HT1080 (cell line): ENCODE measurements at regions not wholly inside any gene's neighbourhood (a gene's known extent, or its start where the extent isn't known, plus 50 kb on each side); places are given as distances from the start of the nearest gene placed in this dataset.
A peak's percentile ranks its signal among the peaks of the same experiment; 100 is the strongest.
"Not testable (repeated sequence)": the region's sequence is repeated elsewhere in the genome, so short reads cannot be mapped to it uniquely, and the experiment has no call there.

Experiments used
- DNase-seq: peaks from one replicate; pipeline ENCODE4 v3.0.0-alpha.2; 2015; ENCODE audit warnings: low read depth

GRCh38 chr2:59378127-59378526, 1137.0 kb upstream of the FANCL start:
- DNase-seq: no peak

GRCh38 chr2:59366288-59366687, 1125.2 kb upstream of the FANCL start:
- DNase-seq: no peak

GRCh38 chr2:59354498-59354897, 1113.4 kb upstream of the FANCL start:
- DNase-seq: no peak

GRCh38 chr2:59353306-59353921, 1112.3 kb upstream of the FANCL start:
- no peak for DNase-seq

GRCh38 chr2:59342166-59342565, 1101.0 kb upstream of the FANCL start:
- DNase-seq: no peak

GRCh38 chr2:59339837-59340207, 1098.7 kb upstream of the FANCL start:
- no peak for DNase-seq

GRCh38 chr2:59339121-59339836, 1098.2 kb upstream of the FANCL start:
- DNase-seq: no peak

- no peak for DNase-seq
Observed at GRCh38 chr2:59333007-59333406, 1091.9 kb upstream of the FANCL start.

- DNase-seq: not testable (repeated sequence)
Observed at GRCh38 chr2:59326581-59327365, 1085.6 kb upstream of the FANCL start.

- DNase-seq: no peak
Observed at GRCh38 chr2:59322870-59323269, 1081.7 kb upstream of the FANCL start.

GRCh38 chr2:59322005-59322404, 1080.9 kb upstream of the FANCL start:
- DNase-seq: peak; percentile 8

- DNase-seq: no peak
Observed at GRCh38 chr2:59314031-59314766, 1073.1 kb upstream of the FANCL start.

GRCh38 chr2:59312967-59313940, 1072.1 kb upstream of the FANCL start:
- no peak for DNase-seq

- no peak for DNase-seq
Observed at GRCh38 chr2:59312029-59312428, 1070.9 kb upstream of the FANCL start.

GRCh38 chr2:59308108-59308507, 1067.0 kb upstream of the FANCL start:
- DNase-seq: no peak

GRCh38 chr2:59307196-59307595, 1066.1 kb upstream of the FANCL start:
- no peak for DNase-seq

GRCh38 chr2:59303272-59303671, 1062.1 kb upstream of the FANCL start:
- no peak for DNase-seq

- no peak for DNase-seq
Observed at GRCh38 chr2:59302683-59303082, 1061.6 kb upstream of the FANCL start.

GRCh38 chr2:59301466-59302402, 1060.6 kb upstream of the FANCL start:
- peak; percentile 76 for DNase-seq
